ENCODE measurements at regions not wholly inside any gene's neighbourhood (a gene's known extent, or its start where the extent isn't known, plus 50 kb on each side); places are given as distances from the start of the nearest gene placed in this dataset.

- no peak for TF ChIP-seq TAF1 (IDR thresholded peaks at IDR 0.05; ENCODE audit: borderline replicate concordance, low read depth, low read length)
- no peak for TF ChIP-seq POLR2A (IDR thresholded peaks at IDR 0.05; ENCODE audit: low read depth, low read length)
These were observed 256.7 kb upstream of the SETBP1 start for GRCh38 chr18:44423814-44424644.
